Calu3 (cell line): ENCODE measurements at regions not wholly inside any gene's neighbourhood (a gene's known extent, or its start where the extent isn't known, plus 50 kb on each side); places are given as distances from the start of the nearest gene placed in this dataset.

ENCODE experiments used
- BruUV-seq: library from RNA; stranded (reverse); fragments of 400-500 nt; replicated peaks from 2 replicates; lab custom pipeline; 2021; lab: Mats Ljungman, UMichigan
- CTCF ChIA-PET: fragments of 300-600 bp; sonication (Branson Sonifier 250); formaldehyde crosslinking; loops from one replicate; lab custom pipeline; 2022; ENCODE audit warnings: antibody characterized with exemption; lab: Charles Lee
- DNase-seq: peaks from one replicate; pipeline ENCODE4 v3.0.0; 2022
- H3K27ac Mint-ChIP-seq: one replicate; pipeline ENCODE4 v1.8.0; 2022; ENCODE audit warnings: mixed read lengths; ENCODE audit not compliant: unreplicated experiment
- H3K27me3 Mint-ChIP-seq: one replicate; pipeline ENCODE4 v1.8.0; 2022; ENCODE audit warnings: mixed read lengths; ENCODE audit not compliant: unreplicated experiment
- H3K36me3 Mint-ChIP-seq: one replicate; pipeline ENCODE4 v1.8.0; 2022; ENCODE audit warnings: mild to moderate bottlenecking, moderate library complexity, mixed read lengths; ENCODE audit not compliant: insufficient read depth, unreplicated experiment
- H3K4me1 Mint-ChIP-seq: one replicate; pipeline ENCODE4 v1.8.0; 2022; ENCODE audit warnings: mild to moderate bottlenecking, low read depth, mixed read lengths; ENCODE audit not compliant: unreplicated experiment
- H3K4me3 Mint-ChIP-seq: one replicate; pipeline ENCODE4 v1.8.0; 2022; ENCODE audit warnings: mild to moderate bottlenecking, low read depth, moderate library complexity, mixed read lengths; ENCODE audit not compliant: unreplicated experiment
- H3K9me3 Mint-ChIP-seq: one replicate; pipeline ENCODE4 v1.8.0; 2022; ENCODE audit warnings: low read depth, mixed read lengths; ENCODE audit not compliant: unreplicated experiment
- CTCF ChIP-seq: fragments of 200-600 bp; IDR thresholded peaks from one replicate; pipeline ENCODE4 v1.8.0; 2022; ENCODE audit warnings: antibody characterized with exemption; ENCODE audit not compliant: unreplicated experiment
- intact Hi-C: fragments of 100-400 bp; cut with micrococcal nuclease; formaldehyde crosslinking; loops from one replicate; pipeline ENCODE4 v1.10.0; 2022; ENCODE audit not compliant: unreplicated experiment

DNA sequence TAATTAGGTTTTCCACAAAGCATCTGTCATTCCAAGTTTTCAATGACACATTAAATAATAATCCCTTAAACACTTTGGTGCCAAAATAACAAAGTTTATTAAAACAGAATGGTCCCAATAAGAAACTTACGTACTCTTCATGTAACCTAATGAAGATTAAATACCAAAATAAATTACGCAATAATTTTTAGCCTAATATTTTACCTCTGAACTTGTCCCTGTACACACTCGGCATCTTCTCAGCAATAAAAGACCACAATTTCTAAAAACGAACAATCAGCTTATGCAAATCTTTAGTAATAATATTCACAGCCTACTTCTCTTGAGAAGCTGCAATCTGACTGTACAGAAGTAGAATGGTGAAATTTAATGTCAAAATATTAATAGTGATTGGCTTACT lies 163.6 kb downstream of the ZDHHC21 start:
- Mint-ChIP-seq H3K4me1 (no peaks in the 10 kb centered on the region), H3K9me3 (no peaks in the 10 kb centered on the region), H3K27me3 (no peaks in the 10 kb centered on the region), H3K27ac (no peak overlapping the region), H3K36me3 (no peaks in the 10 kb centered on the region), H3K4me3 (no peak overlapping the region)
- CTCF ChIA-PET = no interaction called here
- no peak for DNase-seq
- BruUV-seq = no TSS peak
- TF ChIP-seq CTCF = no peak
- intact Hi-C loops = no loop called here

DNA sequence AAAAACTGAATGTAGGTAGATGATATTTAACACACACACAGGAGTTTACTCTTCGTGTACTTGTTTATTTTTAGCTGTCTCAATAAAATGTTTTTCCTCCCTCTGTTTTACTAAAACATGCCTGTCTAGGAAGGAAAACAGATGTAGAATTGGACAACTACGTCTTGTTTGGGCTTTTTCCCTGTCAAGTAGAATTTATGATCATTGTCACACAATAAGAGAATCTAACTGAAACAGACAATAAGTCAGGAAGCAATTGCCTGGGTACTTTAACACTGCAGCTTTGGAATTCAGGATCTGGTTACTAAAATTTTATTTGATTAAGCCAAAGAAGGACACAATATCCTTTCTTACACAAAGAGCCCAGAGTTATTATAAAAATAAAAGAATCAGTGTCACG lies 164.2 kb downstream of the ZDHHC21 start:
- H3K36me3 Mint-ChIP-seq = no peaks in the 10 kb centered on the region
- DNase-seq = no peak
- H3K4me3 Mint-ChIP-seq = no peak overlapping the region
- no peaks in the 10 kb centered on the region for H3K27me3 Mint-ChIP-seq
- no TSS peak for BruUV-seq
- no peak for TF ChIP-seq CTCF
- CTCF ChIA-PET = no interaction called here
- intact Hi-C loops = no loop called here
- H3K9me3 Mint-ChIP-seq = no peaks in the 10 kb centered on the region
- H3K4me1 Mint-ChIP-seq = no peaks in the 10 kb centered on the region
- H3K27ac Mint-ChIP-seq = no peak overlapping the region

DNA sequence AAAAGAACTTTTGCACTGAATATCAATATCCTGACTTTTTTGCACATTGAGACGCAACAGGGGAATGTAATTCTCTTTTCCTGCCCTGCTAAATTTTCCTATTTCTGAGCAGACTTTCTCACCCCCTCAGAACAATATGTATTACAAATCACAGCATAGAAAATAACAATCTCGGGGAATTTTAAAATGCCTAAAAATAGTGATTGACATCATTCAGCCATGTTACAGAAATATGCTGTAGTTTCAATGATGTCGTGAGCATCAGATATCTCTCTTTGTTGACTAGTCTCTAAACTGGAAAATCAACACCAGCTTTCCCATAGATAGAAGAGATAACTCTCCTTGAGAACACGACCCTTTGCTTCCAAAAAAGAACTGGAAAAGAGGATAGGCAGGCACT lies 166.7 kb downstream of the ZDHHC21 start:
- TF ChIP-seq CTCF = no peak
- Mint-ChIP-seq H3K4me3 (no peak overlapping the region), H3K27ac (no peak overlapping the region), H3K4me1 (no peaks in the 10 kb centered on the region), H3K27me3 (no peaks in the 10 kb centered on the region), H3K36me3 (no peaks in the 10 kb centered on the region), H3K9me3 (no peaks in the 10 kb centered on the region)
- intact Hi-C loops = no loop called here
- CTCF ChIA-PET = no interaction called here
- no TSS peak for BruUV-seq
- no peak for DNase-seq

GRCh38 chr9:14525856-14526255 lies 167.4 kb downstream of the ZDHHC21 start:
- Mint-ChIP-seq H3K36me3 (no peaks in the 10 kb centered on the region), H3K4me1 (no peaks in the 10 kb centered on the region), H3K27ac (no peak overlapping the region), H3K9me3 (no peaks in the 10 kb centered on the region), H3K27me3 (no peaks in the 10 kb centered on the region), H3K4me3 (no peak overlapping the region)
- no peak for DNase-seq
- intact Hi-C loops = no loop called here
- CTCF ChIA-PET = no interaction called here
- no peak for TF ChIP-seq CTCF
- BruUV-seq = no TSS peak
